Fibroblast of skin of right biceps (primary cell): ENCODE measurements at regions not wholly inside any gene's neighbourhood (a gene's known extent, or its start where the extent isn't known, plus 50 kb on each side); places are given as distances from the start of the nearest gene placed in this dataset.

Experiments used
- DNase-seq: peaks from one replicate; pipeline ENCODE4 v3.0.0-alpha.2; 2013

DNA sequence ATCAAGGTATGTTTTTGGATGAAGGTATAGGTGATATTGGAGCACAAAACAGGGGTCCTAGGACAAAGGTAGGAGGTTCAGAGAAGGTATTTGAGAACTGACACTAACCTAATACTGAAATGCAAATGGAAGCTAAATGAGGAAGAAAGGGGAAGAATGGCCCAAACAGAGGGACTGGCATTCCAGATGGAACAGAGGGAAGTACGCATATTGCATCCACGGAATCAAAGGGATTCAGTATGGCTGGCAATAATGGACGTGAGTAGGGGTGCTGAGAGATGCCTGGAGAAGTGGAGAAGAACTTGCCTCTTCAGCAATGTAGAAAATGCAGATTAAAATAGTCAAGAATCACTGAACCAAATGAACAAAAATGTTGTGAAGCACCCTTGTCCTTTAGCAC lies 283.5 kb upstream of the DACH1 start:
- DNase-seq: no peak

DNA sequence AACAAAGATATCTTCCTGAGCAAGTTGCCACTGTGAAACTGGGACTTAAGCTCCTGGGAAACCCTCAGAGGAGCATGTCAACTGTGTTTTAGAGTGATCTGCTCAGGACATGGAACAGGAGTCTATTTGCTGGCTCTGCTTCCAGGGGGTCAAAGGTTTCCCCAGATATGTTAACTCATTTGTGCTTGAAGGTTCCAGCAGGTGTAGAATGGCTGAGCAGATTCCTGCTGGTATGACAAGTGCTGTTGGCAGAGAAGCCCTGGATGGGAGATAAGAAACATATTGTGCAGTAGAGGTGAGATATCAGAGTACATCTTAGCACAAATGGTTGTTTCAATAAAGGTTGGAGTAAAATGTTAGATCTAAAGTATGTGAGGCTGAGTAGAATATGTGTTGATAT lies 282.7 kb upstream of the DACH1 start:
- no peak for DNase-seq

DNA sequence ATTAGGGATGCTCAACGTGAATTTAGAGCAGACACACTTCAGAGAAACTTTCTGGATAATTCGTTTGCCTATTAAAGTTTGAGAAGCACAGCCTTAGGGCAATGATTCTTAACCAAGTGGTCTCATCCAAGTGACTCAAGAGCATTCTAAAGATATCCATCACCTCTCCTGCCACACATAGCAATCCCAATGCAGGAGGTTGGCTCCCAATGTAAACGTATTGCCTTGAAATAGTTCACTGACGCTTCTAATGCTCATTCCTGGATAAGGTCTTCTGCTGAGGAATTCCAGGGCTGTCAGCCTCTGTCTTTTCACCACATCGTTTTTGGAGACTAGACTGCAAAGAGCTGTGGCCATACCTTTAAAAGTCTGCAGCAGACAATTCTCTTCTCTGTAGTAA lies 279.8 kb upstream of the DACH1 start:
- DNase-seq: peak; percentile 16

DNA sequence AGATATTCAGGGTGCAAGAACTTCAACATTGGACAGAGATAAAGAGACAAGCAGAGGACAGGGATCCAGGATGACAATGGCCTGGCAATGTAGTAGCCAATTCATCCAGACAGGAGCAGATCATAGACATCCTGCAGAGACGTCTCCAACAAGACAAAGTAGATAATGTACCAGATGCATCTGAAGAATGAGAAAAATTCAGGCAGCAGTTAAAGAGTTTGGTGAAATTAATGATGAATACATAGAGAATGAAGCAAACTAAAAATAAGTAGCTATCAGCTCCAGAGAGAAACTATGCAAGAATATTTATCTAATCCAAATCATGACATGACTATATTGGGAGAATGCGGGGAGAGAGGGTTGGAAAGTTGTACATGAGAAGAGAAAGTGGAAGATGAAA lies 278.4 kb upstream of the DACH1 start:
- peak; percentile 70 for DNase-seq

DNA sequence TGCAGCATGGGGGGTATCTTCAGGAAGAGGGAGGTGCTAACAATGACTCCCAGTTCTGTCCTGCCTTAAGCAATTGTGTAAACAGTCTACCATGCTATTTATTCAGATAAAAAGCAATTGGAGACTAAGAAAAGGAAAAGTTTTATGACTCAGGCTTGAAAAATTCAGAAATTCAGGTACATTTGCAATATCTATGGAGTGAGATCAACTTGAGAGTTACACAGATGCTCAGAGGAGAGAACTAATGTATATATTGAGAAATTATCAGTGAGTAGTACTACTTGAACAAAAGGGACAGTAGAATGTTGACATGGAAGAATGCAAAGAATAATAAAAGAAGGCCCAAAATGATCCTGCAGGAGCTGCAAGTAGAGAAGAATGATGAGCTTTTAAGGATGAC lies 277.6 kb upstream of the DACH1 start:
- peak; percentile 50 for DNase-seq

DNA sequence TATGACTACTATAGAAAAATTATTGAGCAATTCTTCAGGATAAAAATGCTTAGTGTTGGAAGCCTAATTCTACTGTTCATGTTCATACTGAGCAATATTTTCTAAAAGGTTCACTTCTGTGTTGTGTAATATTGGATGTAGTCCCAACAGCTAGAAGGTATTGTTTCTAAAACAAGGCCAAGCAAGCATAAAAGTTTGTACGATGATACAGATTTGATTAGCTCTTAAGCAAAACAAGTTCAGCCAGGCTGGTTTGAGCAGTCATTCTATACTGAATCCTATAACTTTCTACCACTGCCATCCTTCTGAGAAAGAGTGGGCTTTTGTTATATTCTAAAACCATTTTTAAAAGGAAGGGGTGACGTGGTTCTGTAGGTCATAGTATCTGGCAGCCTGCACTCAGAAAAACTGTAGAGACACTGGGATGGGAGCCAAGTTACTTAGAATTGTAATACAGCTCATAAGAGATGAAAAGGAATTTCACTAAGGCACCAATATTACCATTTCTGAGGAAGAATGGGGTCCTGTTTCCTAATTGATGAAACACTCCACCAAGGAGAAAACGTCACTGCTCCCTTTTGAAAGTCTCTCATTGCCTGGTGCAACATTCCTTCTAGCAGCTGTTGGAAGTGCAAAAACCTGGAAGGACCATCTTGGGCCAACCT lies 275.0 kb upstream of the DACH1 start:
- peak; percentile 67 for DNase-seq

DNA sequence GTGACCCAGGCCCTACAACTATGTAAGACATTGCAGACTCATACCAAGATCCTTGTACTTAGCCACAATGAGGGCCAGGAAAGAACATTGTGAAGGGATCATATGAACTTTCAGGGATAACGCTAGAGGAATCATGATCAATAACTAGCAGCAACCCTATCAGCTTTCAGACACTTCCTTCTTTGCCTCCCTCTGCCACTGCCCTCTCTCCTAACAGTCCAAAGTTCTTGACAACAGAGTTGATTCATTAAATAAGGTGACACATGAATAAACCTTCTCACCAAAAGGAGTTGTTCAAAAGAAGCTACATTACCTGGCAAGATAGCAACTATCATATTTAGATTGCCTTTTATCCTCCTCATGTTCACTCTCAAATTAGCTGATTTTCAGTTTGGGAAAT lies 272.2 kb upstream of the DACH1 start:
- DNase-seq: no peak

DNA sequence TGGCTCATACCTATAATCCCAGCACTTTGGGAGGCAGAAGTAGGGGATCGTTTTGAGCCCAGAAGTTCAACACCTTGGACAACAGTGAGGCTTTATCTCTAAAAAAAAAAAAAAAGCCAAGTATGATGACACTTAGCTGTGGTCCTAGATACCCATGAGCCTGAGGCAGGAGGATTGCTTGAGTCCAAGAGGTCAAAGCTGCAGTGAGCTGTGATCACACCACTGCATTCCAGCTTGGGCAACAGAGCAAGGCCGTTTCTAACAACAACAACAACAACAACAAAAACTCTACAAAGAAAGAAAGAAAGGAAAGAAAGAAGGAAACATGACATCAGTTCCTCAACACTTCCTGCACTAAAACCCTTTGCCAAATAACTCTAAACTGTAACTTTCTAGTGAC lies 265.1 kb upstream of the DACH1 start:
- DNase-seq: no peak

DNA sequence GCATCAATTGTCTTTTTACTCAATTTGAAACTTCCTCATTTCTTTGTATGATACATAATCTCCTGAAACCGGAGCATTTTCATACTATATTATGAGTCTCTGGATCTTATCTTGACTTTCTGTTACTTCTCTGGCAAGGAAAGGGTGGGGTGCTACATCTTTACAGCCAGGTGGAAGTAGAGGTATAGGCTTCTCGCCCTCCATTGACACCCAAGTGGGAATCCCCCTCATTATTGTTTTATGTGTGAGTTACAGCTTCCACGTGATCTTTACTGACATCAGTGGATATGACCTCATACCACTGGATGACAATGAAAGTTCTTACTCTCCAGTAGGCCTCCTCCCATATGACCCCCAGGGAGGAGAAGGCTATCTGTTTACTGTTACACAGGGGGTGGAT lies 262.1 kb upstream of the DACH1 start:
- DNase-seq: no peak

DNA sequence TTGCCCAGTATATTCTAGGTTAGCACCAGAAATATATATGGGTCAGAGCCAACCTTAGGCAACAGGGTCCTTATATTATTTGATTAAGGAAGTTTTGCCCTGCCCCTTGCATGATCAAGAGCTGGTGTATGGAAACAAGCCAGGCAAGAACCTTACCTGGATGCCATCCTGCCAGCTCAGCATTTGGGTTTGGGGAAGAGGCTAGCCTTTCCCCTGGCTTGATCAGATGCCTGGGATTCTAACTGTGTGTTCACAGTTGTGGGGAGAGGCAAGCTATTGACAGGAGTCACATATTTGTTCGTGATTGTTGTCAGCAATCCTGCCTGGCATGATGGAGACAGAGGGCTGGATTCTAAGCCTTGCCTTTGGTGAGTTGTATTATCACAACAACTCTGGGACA lies 260.0 kb upstream of the DACH1 start:
- no peak for DNase-seq

DNA sequence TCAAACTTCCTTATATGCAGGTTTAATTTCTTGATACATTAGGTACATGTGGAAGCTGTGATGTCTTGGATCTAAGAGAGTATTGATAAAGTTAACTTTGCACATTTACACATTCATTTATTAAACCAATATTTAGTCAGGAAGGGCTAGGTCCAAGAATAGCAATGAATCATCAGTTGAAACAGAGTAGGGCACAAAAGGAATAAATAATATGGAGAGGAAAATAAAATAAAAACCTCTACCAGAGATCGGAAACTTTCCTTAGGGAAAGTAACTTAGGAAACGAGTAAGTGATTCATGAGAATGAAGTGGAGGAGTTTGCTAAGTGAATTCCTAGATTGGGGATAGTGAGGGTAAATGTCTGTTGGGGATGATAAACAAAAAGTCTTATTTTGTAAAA lies 259.4 kb upstream of the DACH1 start:
- DNase-seq: no peak

DNA sequence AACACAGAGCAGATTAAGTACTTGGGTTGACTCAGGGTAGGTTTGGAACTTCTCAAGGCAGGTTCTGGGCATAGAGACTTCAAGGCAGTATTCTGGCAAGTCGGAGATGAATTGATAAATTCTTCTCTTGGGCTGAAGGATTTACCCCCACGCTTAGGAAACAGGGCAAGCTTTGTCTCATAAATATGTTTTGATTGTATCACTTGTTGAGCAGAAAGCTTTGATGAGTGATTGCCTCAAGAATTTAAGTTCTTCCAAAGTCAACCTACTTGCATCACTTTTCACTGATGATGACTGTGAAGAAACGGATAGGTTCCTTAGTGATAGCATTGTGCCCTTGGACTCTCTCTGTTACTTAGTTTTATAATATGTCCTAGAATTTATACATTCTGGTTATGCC lies 258.6 kb upstream of the DACH1 start:
- DNase-seq: peak; percentile 36

DNA sequence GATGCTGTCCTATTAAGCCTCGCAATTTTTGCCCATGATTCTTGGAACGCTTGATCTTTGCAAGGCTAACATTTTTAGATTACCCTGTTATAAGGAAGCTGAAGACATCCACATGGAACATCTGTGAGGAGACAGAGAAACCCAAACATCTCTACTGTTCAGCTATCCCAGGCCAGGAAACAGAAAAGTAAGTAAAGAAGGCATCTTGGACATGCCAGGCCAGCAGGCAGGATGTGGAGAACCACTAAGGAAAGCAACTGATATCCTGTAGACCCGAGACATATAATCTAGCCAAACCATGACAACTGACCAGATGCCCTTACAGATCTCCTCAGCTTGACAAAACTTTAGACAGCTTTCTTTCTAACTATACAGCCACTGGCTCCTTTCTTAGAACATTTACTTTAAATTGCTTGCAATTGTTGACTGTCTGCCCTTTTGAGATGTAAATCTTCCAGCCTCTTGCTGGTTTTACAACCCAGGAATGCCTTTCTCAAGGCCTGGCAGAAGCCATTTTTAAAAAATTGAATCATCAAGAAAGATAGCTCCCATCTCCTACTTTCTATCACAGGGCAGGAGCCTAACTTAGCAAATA lies 255.8 kb upstream of the DACH1 start:
- DNase-seq: no peak

DNA sequence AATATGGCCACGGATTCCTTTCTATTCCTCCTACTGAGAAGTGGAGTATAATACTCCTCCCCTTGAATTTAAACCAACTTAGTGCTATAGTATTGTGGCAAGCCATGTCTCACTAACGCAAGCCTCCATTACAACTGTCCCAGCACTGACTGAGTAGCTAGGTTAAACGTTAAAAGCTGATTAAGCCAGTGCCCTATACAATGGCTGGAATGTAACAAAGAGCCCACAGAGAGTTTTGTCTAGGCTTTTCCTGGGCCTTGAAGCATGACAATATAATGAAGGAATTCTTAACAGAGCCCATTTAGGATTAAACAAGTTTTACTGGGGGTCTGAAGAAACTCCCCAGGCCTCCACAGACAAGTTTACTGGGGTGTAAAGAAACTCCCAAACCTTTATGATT lies 254.5 kb upstream of the DACH1 start:
- no peak for DNase-seq

DNA sequence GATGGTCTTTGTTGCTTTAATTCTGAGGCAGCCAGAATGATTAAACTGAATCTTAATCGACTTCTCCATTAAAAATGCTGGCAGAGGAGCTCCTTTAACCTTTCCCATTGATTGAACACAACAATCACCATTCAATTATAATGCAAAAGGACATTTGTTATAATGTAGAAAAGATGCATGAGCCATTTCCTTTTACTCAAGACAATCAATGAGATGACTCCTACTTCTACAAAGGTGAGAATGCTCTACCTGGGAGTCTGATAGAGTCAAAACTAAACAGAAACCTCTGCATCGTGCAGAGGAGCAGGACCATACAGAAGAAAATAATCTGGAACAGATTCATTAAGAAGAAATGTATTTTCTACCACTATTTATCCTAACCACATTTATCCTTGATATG lies 253.6 kb upstream of the DACH1 start:
- no peak for DNase-seq

DNA sequence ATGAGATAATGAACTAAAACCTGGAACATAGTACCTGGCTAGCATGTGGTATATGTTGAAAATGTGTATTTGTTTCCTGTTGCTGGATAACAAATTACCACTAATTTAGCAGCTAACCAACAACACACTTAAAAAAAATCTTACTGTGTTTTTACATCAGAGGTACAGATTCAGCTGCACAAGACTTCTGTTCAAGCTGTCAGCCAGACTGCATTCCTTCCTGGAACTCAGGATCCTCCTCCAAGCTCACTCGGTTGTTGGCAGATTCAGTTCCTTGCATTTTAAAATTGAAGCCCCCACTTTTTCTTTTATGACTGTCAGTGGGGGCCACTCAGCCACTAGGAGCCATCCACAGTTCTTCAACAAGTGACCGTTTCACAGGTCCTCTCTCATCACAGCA lies 246.9 kb upstream of the DACH1 start:
- no peak for DNase-seq

DNA sequence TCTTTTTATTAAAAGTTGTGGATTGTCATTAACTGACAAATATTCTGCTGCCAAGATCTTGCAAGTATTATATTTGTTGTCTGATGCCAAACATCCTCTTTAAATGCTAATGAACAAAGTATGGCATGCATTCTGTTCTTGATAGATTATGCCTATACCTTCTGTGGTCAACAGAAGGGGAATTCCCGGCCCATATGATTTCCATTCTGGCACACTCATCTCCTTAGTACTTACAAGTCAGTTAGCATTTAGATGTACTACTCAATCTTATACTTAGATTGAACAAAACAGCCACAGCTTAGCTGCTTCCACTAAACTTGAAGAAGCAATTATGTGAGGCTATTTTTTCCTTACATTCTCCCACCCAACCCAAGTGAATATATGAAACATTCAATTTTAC lies 246.1 kb upstream of the DACH1 start:
- no peak for DNase-seq

DNA sequence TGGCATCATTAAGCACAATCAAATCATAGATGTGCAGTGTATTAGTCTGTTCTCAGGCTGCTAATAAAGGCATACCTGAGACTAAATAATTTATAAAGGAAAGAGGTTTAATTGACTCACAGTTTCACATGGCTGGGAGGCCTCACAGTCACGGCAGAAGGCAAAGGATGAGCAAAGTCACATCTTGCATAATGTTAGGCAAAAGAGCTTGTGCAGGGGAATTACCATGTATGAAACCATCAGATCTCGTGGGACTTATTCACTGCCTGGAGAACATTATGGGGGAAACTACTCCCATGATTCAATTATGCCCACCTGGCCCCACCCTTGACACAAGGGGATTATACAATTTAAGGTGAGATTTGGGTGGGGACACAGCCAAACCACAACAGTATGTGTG lies 245.2 kb upstream of the DACH1 start:
- no peak for DNase-seq

DNA sequence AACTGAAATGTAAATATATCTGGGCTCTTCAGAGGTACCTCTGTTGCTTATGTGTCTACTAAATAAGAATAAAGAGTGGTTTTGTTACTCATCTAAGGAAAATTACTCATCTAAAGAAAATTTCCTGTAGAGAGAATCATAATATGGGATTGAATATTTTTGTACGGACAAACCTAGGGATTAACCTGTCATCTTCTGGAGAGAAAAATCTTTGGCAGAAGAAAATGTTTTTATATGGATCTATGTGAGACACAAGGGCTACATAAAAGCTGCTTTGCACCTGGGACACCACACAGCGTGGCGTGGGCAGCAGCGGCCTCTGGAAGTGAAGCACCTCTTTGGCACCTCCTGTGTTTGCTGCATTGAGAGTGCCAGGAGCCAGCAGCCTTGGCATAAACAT lies 242.9 kb upstream of the DACH1 start:
- peak; percentile 38 for DNase-seq

DNA sequence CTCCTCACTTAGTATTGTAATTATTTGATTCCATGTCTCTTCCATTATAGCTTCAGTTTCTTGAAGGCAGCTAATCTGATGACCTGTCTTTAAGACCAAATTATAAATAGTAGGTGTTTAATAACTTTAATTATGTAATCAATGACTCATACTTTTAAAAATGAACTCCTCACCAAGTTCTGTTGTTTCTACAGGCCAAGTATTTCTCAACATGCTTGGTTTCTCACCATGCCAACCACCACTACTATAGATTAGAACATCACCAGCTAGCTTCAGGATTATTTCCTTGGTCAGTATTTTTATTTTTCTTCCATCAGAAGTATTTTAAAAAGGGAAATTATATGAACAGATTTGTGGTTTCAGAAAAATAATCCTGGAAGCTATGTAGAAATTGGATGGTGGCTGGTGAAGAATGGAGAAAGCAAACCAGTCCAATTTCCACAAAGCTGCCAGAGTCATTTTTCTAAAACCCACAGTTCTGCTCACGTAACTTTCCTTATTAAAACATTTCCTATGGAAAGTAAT lies 237.7 kb upstream of the DACH1 start:
- DNase-seq: peak; percentile 38

DNA sequence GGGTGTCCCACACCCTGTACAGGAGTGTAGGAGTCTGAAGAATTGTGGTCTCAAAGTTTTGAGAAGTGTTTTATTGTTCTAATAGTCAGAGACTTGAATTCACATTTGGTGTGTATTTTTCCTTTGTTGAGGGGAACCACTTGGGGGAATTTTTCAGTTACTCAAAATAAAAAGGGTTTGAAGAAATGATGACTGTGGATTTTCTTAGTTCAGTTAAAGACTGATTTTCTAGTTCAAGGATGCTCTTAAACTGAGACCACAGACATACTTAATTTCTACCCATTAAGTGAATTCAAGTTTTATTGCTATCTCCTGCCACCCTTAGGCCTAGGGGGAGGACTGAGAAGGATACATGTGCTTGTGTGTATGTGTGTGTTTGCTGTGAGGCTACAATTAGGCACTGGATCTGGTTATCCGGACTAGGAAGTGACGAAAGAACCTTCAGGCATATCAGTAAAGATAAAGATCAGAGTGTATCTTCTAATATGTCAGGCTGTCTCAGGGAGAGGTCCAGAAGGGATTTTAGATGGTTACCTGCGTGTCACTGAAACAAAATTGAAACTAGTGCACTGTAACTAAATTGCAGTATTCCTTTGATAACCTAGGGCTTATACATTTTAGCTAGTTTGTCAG lies 234.9 kb upstream of the DACH1 start:
- DNase-seq: no peak

DNA sequence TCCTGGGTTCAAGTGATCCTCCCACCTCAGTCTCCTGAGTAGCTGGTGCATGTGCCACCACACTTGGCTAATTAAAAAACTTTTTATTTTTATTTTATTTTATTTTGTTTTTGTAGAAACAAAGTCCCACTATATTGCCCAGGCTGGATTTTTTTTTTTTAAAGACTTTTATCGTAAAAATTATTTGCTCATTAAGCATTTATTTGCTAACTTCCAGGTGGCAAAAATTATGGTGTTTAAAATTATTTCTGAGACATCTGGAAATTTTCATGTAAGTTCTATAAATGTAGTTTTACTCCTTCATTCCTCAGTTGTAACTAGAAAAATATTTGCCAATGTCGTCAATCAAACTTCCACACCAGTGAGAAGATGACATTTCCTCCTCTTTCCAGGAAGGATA lies 233.3 kb upstream of the DACH1 start:
- DNase-seq: no peak

DNA sequence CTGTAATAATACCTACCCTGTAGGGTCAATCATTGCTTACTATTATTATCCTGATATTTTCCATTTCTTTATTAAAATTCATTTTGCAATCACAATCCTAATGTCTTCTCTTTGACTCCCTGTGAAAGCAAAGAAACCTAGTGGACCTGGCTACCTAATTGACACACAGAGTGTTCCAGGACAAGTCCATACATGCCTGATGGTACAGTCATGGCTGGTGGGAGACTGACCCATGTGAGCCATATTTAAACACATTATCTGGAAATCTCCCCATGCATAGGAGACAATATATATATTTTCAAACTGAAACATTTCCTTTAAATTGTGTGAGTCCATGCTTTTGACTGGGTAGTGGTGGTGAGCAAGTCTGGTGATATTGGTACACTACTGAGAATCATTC lies 230.6 kb upstream of the DACH1 start:
- DNase-seq: no peak

DNA sequence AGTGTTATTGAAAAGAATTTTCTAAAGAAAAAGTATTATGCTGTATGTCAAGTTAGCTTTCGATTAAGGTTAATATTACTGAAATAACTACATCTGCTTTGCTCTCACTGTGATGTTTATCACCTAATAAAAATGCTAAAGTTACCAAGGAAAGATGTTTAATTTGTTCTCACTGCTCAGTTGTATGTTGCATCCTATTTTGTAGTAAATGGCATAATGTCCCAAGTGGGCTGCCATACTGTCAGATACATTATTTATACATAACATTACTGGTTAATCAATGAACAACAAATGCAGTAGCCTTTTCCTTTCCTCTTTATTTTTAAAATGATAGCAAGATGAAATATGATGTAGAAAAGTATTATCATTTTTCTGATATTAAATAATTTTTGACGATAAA lies 226.3 kb upstream of the DACH1 start:
- no peak for DNase-seq

DNA sequence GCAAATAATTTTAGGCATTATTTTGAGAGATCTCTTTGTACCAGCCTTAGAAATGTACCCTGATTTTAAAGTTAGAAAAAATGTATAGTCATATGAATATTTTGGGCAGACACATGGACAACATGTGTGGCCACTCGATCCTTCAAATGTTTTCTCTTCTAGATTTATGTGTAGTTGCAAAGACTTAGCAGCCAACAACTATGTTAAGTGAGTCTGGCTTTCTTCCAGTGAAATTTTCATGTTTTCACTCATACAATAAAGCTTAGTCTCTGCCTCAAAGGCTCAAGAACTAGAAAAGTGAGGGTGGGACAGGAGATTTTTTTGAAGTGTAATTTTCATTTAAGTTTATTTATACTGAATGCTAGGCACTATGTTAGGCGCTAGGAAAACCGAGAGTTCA lies 207.7 kb upstream of the DACH1 start:
- peak; percentile 20 for DNase-seq
